Stimulated activated naive CD4-positive, alpha-beta T cell (primary cell): ENCODE measurements at regions not wholly inside any gene's neighbourhood (a gene's known extent, or its start where the extent isn't known, plus 50 kb on each side); places are given as distances from the start of the nearest gene placed in this dataset.

Experiments used
- DNase-seq, 6 experiments: peaks; one replicate each; lab custom pipeline; 2025; lab: John Stamatoyannopoulos, UW

DNA sequence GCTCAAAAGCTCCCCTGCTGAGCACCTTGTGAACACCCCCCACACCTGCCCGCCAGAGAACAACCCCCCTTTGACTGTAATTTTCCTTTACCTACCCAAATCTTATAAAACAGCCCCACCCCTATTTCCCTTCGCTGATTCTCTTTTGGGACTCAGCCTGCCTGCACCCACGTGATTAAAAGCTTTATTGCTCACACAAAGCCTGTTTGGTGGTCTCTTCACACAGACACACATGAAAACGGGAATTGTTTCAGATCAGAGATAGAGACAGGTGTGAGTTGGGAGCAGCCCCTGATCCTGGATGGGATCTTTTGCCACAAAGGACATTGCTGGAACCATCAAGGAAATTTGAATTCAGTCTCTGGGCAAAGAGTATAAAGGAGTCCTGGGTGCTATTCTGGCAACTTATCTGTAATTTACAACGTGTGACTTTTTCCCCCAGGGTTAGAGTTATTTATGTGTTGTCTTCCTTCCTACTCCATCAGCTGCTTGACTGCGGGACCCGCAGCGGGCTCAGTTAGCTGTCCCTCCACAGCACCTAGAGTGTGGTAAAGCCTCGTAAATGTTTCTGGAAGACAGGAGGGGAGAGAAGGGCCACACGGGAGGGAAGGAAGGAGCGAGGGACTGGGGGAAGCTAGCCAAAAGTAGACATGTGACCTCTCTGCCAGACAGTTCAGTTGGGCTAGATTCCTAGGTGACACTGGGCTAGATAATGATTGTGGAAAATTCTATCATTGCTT, 437.0 kb downstream of the ZNF608 start:
- no peak for DNase-seq

DNA sequence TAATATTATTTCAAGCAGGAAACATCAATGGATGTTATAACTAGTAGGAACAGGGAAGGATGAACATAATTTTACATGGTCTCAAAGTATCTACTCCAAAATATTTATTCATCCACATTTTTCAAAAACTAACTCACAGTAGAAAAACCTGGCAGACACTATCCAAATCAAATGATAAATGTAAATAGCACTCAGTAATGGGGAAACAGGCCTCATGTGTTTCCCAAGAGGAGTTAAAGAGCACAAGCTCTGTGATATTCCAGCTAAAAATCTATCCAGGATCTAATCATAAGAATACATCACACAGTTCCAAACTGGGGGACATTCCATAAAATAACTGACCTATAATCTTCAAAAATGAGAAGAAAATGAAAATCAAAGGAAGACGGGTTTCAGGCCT, 443.1 kb downstream of the ZNF608 start:
- DNase-seq = no peak

DNA sequence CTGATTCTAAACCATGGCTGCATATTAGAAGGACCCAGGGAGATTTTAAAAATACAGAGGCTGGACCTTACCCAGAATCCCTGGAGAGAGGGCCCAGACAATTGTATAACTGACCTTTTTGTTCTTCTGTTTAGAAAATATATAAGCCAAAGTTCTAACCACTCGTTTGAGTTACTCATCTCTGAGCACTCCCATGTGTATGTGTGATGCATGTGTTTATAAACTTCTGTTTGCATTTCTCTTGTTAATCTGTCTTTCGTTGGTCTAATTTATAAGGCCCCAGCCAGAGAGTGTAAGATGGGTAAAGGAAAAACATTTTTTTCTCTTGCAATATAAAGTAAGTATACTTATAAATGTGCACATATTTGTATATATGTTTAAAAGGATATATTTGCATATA, 443.9 kb downstream of the ZNF608 start:
- DNase-seq = no peak

DNA sequence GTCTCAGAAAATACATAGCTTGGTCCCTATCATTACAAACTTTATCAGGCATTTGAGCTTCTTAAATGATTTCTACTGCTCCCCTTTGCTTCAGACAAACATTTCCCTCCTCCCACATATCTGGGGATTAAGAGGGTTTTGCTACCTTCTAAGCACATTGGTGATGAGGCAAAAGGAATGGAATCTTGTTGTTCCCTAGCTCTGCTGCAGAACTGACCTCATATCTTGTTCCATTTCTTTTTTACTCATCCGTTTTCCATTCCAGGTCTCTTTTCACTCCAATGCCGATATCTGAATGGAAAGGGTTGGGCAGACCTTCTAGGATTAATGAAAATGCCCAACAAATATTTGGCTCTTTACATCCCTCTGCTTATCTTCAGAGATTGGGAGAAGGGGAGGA, 444.6 kb downstream of the ZNF608 start:
- DNase-seq = no peak

DNA sequence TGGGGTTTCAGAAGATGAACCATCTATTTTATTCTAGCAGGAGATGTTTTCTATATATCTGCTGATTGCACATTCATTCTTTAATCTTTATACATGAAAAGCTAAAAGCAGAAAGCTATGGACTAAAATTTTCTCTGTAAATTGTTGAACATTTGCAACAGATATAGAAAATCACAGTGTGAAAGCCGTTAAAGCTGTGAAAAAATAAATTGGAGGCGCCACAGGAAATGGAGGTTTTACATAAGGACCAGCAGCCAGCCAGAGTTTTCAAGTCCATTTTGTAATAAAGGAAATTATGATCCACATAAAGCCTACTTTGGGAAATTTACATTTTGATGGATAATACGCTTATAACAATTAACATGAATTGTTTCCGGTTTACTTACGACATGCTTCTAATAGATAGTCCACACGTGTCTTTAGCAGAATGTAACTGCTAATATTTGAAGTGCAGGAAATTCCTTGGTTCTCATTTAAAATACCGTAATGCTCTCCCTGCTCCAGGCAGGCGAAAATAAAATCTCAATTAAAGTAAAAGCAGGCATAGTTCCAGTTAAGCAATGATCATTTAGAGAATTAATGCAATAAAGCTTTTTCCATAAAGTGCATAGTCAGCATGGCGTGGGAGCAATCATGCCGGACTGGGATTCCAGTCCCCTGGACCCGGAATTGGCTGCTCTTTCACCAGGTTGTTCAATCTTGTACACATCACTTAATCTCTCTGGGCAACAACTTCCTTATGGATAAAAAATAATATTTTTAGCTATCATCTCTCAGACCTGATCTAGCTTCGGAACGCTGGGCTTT, 445.4 kb downstream of the ZNF608 start:
- DNase-seq = no peak

DNA sequence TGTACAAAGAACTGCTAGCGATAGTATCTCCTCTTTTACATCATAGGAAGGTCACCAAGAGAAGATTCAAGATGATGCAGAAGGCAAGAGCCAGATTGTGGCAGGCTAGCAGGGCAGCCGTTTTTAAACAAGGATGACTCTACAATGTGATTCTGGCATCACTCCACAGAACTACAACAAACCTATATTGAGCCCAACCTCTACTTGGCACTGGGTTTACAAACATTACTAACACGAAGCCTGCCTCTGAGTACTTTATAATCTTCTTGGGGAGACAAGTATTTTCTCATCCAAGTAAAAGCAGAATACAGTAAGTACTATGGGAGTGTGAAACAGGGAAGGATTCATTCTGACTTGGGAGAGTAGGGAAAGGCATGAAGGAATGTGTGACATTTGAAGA, 448.6 kb downstream of the ZNF608 start:
- DNase-seq = no peak

DNA sequence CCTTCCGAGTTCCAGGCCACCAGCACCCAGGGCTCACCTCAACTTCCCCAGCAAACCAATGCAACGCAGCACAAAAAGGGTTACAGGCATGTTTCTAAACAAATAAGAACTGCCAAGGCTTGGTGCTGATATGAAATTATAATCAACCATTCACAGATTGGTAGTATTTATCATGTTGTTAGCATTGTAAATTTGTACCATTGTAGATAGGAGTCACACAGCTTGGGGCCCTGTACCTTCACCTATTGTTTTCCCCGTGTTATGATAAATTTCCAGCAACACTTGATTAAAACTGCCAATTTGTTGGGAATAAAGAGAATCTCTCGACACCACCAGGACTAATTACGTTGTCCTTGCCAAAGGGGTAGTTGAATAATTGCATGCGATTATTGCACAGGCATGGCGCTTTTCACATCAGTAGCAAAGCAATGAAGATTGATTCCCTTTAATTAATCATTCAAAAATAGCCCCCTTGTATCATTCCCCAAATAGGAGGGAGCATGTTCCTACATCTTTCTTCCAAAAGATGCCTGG, 454.1 kb downstream of the ZNF608 start:
- no peak for DNase-seq

DNA sequence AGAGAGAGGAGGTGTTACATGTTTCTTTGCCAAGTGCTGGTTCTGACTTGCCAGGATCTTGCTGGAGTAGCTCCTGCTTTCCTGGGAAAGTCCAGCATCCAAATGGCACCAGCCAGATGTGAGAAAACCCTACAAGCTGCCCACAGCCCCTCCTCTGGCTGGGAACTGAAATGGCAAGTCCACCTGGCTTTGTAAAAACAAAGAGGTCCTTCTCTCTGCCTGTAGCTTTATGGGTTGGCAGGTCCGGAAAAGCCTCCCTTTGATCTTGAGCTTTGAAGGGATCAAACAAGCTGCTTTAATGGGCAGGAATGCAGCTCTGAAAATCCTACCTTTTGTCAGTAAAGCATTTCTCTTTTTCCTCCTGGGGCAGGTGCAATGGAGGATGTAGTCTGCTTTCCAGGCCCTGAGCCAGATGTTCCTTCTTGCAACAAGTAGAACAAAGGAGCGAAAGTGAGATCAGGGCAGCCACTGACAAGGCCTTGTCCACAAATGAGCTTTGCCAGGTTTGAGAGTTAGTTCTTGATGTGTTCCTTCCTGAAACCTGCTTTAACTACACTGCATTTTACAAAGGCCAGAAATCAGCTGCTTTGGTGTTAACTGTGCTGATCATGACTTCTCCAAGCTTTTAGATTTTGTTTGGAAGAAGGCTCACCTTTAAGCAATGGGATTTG, 456.7 kb downstream of the ZNF608 start:
- no peak for DNase-seq

DNA sequence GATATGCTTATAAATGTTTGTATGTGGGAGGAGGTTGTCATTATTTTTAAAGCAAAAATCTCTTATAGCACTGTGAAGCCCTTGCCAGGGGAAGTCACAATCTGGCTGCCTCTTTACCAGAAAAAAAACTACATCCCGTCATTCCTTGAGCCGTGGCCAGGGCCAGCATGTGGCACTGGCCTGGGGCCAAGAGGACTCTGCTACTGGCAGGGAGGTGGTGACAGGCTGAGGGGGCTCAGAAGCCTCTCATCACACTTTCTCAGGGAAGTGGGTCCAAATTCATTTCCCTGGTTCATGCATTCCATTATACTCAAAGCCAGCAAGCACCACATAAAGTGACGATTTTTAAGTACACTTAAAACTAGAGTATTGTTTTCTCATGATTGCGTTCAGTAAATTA, 457.3 kb downstream of the ZNF608 start:
- DNase-seq = no peak

DNA sequence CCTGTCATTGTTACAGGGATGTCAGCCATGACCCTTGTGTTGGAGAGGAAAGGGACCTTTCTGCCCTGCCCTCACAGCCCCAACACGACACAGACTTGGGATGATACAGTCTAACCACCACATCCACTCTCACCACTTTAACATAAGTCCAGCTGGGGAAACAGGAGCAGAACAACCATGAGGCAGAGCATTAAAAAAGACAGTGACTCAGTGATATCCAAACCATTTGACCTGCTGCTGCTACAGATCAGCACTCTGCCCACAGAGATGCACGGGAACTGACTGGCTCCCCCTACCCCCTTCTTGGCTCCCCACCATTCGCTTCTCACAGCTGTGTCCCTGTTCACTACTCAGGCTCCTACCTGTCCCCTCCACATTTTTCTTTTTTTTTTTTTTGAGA, 458.6 kb downstream of the ZNF608 start:
- no peak for DNase-seq

DNA sequence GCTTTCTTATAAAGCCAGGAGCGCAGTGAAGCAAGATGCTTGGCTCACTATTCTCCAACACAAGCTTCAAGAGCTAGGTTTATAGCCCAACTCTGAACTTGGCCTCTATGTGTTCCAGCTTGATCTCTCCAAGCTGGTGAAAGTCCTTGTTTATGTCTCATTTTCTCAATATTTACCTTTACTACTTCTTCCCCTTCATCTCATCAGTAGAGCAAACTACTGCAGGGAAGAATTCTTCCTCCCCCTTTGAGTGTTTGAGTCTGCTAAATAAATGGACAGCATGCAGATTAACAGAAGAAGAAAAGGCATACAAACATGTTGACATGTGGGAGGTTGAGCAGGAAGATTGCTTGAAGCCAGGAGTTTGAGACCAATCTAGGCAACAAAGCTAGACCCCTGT, 460.7 kb downstream of the ZNF608 start:
- DNase-seq = no peak

DNA sequence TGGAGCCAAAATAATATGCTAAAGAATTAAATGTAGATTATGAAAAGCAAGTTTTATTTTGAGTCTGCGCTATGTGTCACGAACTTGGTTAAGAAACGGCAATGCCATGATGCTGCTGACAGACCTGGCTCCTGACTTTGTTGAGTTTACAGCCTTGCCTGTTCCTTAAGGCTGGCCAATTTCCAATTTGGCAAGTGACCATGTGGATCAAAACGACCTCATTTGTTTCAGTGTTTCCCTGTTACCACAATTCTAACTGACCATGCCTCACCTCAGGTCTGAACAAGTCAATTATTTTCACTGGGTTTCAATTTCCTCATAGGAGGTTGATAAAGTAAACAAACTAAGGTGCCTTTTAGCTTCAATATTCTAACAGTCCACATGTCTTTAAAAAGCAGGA, 461.4 kb downstream of the ZNF608 start:
- DNase-seq = no peak

DNA sequence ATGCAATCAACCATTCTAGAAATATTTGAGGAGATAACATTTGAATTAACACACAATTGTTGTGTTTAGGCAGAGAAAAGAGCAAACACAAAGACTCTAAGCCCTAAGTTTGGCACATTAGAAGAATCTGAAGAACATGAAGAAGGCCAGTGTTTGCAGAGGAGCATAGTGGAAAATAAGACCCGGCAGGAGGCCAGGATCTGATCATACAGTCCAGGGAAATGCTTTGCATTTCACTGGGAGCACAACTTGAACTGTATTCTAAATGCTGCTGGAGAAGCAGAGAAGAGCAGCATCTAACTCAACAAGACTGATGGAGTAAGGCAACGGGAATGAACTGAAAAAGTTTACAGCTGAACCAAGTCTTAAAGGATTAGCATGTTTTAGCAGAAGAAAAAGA, 463.4 kb downstream of the ZNF608 start:
- no peak for DNase-seq

DNA sequence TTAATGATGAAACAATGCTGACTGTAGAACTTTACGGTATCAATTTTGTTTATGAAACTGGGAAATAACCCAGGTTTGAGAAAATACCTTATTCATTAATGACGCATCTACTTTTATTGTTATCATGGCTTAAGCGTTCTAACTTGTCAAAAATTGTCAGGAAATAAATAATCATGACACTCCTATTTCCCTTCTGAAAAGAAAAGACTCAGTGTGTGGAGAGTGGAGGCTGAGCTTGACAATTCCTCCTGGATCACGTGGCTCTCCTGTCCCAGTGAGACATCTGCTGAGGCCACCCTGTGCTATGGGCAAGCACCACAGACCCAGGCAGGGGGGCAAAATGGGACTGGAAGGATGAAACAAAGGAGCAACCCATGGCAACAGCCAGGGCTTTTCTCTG, 466.4 kb downstream of the ZNF608 start:
- no peak for DNase-seq

DNA sequence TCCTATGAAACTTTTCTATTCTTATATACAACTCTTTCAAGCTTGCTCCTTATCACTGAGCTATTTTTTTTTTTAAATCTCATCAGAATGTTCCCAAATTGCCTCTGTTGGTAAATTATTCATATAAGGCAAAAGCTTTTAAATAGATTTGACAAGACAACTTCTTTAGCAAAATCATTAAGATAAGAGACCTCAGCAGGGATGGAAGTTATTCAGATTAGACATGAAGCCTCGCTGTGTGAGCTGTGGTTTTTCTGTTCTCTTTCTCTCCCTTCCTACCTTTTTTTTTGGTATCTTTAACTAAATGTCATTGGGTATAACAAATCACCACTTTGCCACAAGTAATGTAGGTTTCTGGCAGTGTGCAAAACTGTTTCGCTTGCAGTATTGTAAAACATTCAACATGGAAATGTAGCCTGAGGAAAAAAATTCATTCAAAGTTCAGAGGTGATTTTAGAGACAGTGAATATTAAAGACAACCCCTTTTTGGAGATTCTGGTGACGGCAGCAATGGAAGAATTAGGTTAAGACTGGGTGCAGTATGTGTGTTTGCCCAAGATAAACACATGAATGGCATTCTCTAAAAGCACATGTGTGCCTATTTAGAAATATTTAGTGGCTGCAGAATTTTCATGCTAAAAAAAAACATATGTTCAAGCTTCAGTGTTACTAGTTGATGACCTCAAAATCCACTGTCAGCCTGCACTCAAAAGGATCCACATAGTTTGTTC, 467.1 kb downstream of the ZNF608 start:
- DNase-seq = no peak

DNA sequence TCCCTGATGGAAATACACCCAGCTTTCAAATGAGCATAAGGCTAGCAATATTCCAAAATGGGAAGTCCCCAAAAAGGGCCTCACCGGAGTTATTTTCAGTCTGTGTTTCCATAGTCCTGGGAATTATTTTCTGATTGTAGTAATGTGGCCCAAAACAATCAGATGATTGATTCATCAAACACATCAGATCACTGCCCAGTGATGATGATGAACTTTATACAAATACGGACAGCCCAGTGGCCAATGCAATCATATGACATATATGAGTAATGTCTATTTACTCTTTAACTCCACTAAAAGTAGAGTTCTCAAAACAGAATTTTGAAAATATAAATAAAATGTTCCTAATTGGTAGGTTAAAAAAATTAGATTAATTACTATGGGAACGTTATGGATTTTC, 467.8 kb downstream of the ZNF608 start:
- no peak for DNase-seq

DNA sequence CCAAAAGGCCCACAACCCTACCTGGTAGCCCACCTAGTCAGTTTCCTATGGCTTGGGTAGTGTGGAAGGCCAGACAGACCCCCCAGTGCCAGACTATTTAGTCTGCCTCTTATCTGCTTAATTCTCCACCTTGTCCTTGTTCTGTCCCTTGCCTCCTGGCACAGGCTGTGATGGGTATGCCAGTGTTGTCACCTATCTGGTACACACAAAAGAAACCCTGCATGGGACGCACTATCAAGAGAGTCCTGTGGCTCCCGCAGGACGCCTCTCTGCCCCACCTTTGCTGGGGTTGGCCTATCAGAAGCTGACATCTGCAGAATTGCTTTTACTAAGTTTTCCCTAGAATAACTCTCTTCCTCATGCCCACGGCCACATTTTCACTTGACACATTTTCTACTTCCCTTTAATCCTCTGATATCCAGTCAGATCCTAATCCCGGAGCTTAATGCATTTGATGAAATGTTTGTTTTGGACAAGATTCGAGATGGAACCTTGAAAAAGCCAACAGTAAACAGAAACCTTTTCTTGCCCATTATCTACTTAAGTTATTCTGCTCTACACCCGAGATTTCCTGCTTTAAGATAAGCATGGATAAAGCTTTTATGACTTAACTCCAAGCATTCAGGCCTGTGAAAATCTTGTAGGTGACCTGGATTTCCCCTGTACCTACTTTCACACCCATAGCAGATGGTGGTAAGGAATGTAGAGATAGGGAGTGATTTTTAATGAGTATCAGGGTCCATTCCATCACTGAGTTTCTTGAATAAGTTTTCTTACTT, 468.5 kb downstream of the ZNF608 start:
- no peak for DNase-seq

DNA sequence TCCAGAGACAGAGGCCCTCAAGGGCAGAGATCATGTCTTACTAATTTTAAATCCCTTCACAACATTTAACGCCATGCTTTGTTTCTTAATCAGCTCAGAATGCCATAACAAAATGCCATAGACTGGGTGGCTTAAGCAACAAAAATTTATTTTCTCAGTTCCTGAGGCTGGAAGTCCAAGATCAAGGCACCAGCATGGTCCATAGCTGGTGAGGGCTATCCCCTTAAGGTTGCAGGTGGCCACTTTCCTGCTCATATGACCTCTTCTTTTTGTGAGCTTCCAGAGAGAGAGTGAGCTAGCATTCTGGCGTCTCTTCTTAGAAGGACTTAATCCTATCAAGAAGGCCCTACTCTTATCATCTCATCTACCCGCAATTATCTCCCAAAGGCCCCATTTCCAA, 470.3 kb downstream of the ZNF608 start:
- no peak for DNase-seq

DNA sequence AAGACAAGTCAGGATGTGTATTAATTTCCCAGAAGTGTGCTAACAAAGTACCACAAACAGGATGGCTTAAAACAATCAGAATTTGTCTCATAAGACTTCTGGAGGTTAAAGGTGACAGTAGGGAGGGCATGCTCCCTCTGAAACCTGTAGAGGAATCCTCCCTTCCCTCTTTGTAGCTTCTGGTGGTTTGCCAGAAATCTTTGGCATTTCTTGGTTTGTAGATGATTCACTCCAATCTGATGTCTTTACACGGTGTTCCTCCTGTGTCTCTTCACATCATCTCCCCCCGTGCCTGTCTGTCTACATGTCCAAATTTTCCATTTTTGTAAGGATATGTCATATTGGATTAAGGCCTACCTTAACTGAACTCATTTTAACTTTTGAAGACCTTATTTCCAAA, 471.5 kb downstream of the ZNF608 start:
- no peak for DNase-seq

DNA sequence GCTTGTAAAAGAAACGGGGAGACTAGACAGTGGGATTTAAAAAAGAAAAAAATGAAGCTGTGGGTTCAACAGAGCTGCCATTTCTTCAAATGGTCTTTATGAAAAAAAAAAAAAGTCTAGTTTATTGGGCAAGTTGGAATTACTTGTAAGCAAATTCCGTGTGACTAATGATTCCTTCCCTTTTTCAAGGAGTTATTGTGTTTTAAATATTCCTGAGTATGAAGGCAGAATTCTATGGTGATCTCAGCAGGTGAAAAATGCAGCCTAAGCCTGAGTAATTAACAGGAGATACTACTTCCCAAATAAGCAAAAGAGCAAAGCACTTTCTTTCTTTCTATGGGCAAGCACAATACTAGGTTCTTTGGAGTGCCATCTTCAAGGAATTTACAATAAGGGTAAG, 481.9 kb downstream of the ZNF608 start:
- no peak for DNase-seq
